GM18861 (cell line): ENCODE measurements at regions not wholly inside any gene's neighbourhood (a gene's known extent, or its start where the extent isn't known, plus 50 kb on each side); places are given as distances from the start of the nearest gene placed in this dataset.
A peak's percentile ranks its signal among the peaks of the same experiment; 100 is the strongest.
"Not testable (repeated sequence)": the region's sequence is repeated elsewhere in the genome, so short reads cannot be mapped to it uniquely, and the experiment has no call there.

ENCODE experiments used
- ATAC-seq: cut with Tn5 transposase; IDR thresholded peaks from one replicate; pipeline ENCODE4 v1.9.1; 2021; ENCODE audit not compliant: unreplicated experiment

DNA sequence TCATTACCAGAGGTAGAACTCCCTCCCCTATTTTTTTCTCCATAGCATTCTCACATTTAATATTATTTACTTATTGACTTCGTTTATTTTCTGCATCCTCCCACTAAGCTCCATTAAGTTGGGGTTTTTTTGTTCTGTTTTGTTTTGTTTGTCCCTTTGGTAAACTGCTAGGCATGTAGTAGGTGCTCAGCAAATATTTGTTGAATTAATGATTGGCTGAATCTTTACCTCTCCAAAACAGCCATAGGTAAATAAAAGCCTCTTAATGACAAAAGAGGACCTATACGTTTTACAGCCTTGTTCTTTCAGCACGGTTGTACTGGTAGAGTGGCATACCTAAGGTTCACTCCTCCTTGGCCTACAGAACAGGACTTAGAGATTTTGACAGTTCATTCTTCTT, 52.0 kb downstream of the PRORP start:
- ATAC-seq, result no peak

DNA sequence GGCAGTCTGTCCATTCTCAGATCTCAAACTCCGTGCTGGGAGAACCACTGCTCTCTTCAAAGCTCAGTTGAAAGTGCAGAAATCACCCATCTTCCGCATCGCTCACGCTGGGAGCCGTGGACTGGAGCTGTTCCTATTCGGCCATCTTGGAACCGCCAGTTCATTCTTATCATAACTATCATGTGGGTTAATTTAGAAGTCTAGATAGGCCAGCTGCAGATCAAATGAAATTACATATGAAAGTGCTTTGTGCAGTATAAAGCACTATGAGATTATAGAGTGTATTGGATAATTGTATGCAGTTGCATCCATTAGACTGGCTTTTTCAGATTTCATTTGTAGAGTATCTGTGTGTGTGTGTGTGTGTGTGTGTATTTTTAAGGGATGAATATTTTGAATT, 57.8 kb downstream of the PRORP start:
- ATAC-seq, result no peak

DNA sequence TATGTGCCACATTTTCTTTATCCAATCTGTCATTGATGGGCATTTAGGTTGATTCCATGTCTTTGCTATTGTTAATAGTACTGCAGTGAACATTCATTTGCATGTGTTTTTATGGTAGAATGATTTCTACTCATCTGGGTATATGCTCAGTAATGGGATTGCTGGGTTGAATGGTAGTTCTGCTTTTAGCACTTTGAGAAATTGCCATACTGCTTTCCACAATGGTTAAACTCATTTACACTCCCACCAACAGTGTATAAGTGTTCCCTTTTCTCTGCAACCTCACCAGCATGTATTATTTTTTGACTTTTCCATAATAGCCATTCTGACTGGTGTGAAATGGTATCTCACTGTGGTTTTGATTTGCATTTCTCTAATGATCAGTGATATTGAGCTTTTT, 62.5 kb downstream of the PRORP start:
- peak; percentile 54 for ATAC-seq

DNA sequence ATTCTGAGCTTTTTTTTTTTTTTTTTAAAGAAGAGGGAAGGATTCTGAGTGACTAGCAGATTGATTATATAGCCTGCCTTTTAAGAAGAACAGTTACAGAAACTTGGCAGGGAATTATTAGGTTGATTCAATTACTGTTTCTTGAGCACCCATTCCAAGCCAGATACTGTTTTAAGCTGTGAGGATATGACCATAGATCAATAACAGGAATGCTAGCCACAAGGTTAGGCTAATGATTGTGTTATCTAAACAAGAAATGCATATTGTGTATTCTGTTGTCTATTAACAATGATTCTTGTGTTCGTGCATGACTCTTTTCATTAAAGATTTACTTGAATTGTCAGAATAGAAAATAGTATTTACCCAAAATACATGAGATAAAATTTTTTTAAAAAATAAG, 67.1 kb downstream of the PRORP start:
- ATAC-seq, result no peak

DNA sequence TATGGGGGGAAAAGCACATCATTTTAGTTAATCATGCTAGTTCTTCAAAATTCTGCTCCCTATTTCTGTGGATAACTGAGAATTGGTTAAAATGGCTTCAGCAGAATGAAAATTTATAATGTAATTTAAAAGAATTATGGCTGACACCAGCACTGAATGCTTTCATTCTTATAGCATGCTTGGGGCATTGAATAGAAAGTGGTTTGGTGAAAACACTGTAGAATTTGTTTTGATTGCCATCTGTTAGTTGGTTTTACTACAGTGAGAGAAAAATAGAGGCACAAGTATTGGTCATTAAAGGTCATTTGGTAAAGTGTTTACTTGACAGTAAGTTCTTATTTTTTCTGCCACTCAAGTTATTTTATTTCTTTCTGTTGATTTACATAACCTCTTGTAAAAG, 70.8 kb downstream of the PRORP start:
- no peak for ATAC-seq

DNA sequence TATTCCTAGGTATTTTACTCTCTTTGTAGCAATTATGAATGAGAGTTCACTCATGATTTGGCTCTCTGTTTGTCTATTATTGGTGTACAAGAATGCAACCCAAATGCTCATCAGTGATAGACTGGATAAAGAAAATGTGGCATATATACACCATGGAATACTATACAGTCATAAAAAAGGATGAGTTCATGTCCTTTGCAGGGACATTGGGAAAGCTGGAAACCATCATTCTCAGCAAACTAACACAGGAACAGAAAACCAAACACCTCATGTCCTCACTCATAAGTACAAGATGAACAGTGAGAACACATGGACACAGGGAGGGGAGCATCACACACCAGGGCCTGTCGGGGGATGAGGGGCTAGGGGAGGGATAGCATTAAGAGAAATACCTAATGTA, 71.8 kb downstream of the PRORP start:
- not testable (repeated sequence) for ATAC-seq

DNA sequence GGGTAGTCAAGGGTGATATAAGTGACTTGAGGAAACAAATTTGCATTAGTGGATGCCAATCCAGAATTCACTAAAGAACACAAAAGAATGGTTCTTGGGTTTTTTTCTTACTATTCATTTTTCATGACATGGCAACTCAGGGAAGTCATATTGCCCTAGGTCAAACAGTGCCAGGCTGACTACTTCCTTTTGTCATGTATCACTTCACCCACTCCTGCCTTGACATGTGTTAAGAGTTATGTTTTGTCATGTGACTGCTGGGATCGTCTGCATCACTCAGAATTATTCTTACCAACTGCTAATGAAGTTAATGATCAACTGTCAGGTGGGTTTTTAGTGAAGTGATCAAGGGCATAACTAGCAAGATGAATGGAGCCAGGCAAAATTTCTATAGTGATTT, 74.2 kb downstream of the PRORP start:
- ATAC-seq, result peak; percentile 60

DNA sequence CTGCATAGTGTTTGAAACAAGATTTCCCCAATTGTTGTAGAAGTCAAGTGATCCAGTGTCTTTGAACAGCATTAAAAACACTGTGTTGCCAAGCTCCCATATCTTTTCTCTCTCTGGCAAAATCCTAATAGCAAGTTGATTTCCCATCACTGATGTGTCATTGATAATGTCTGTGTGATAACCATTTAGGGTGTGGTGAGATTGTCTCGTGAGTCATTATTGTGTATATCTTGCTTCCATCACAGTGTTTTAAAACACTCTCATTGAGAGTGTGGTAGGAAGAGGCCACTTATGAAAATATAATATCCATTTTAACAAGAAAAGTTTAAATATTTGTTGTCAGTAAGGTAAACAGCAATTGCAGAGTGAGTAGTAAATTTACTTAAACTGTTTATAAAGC, 74.7 kb downstream of the PRORP start:
- peak; percentile 13 for ATAC-seq

DNA sequence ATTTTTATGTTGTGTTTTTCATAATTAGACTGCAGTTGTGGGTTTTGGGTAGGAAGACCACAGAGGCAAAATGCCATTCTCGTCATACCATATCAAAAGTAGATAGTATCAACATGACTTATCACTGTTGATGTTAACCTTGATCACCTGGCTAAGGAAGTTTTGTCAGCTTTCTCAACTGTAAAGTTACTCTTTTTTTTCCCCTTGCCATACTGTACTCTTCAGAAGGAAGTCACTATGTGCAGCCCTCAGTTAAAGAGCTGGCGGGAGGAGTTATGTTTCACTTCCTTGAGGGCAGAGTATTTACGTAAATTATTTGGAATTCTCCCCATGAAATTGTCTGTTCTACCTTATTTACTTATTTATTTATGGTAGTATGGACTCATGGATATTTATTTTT, 78.7 kb downstream of the PRORP start:
- ATAC-seq, result no peak

DNA sequence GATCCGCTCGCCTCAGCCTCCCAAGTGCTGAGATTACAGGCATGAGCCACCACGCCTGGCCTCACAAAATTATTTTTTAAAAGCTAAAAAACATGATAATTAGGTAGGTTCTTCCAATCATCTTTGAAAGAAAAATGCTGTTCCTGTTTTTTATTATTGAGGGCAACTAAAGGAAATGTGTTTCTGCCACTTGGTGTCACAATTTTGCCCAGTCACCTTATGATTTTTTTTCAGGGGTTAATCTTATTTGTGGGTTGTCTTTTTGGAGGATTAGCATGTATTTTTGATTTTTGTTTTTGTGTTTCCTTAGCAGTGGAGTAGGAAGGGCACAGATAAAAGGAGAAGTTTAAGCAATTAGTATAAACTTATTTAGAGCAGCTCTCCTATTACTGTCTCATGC, 79.8 kb downstream of the PRORP start:
- ATAC-seq, result no peak

DNA sequence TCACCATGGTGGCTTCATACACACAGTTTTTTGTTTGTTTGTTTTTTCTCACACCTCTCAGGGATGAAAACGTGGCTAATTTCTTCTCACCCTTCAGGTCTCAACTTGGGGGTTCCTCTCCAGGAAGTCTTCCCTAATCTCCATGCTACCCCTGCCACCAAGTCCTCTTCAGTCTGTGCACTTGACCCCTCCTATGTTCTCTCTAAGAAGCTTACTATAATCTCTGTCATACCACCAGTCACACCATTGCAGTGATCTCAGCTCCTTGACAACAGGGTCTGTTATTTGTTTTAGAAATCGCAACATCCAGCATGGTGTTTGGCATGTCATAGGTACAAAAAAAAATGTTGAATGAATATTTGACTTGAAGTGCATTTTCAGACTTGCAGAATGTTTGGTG, 83.4 kb downstream of the PRORP start:
- no peak for ATAC-seq

DNA sequence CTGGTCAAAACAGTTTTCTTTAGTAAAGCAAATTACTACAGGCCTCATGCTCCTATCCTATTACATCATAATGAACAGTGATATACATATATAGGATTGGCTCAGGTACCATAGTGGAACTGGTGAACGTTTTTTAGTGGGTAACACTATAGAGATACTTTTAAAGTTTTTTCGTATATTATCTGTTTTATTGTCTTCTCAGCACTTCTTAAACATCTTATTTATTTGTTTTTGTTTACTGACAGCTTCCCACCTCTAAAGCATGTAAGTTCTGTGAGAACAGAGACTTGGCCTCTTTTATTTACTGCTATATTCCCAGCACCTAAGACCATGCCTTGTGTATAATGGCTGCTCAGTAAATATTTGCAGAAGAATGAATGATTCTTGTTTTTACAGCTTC, 81.1 kb upstream of the PSMA6 start:
- ATAC-seq, result no peak

DNA sequence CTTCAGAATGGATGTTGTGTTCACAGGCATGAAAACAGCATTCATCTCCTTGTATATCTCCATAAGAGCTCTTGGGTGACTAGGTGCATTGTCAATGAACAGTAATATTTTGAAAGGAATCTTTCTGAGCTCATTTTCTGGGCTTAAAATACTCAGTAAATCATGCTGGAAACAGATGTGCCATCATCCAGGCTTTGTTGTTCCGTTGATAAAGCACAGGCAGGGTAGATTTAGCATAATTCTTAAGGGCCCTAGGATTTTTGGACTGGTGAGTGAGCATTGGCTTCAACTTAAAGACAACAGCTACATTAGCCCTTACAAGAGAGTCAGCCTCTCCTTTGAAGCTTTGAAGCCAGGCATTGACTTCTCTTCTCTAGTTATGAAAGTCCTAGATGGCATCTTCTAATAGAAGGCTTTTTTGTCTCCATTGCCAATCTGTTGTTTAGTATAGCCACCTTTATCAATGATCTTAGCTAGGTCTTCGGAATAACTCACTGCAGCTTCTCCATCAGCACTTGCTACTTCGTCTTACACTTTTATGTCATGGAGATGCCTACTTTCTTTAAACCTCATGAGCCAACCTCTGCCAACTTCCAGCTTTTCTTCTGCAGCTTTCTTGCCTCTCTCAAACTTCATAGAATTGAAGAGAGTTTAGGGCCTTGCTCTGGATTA, 79.6 kb upstream of the PSMA6 start:
- ATAC-seq, result no peak

DNA sequence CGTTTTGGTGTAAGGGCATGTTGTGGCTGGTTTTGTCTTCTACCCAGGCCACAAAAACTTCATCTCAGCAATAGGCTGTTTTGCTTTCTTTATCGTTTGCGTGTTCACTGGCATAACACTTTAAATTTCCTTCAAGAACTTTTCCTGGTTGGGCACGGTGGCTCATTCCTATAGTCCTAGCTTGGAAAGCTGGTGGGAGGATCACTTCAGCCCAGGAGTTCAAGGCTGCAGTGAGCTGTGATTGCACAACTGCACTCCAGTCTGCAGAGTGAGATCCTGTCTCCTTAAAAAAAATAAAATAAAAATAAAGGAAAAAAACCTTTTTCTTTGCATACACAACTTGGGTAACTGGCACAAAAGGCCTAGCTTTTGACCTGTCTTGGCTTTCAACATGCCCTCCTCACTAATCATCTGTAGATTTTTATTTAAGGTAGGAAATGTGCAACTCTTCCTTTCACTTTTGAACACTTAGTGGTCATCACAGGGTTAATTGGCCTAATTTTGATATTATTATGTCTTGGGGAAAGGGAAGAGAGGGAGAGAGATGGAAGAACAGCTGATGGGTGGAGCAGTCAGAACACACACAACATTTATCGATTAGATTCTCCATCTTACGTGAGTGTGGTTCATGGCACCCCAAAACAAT, 78.9 kb upstream of the PSMA6 start:
- ATAC-seq, result no peak

DNA sequence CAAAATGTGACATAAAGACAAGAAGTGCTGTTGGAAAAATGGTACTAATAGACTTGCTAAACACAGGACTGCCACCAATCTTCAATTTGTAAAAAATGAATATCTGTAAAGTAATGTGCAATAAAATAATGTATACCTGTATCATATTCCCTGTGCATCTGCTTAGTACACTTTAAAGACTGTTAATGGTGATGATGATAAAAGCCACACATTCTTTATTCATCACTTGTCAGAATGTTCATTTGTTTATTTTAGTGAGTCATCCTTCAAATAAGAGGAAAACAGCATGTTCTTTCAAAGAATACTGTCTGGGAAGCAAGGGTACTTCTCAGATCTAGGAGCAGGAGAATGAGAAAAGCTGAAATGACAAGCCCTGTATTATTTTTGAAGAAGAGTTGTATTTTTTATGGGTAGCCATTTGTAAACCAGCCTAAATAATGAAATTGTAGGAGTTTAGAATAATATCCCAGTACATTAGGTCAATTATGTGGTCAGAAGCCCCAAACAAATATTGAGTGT, 78.3 kb upstream of the PSMA6 start:
- ATAC-seq, result no peak

DNA sequence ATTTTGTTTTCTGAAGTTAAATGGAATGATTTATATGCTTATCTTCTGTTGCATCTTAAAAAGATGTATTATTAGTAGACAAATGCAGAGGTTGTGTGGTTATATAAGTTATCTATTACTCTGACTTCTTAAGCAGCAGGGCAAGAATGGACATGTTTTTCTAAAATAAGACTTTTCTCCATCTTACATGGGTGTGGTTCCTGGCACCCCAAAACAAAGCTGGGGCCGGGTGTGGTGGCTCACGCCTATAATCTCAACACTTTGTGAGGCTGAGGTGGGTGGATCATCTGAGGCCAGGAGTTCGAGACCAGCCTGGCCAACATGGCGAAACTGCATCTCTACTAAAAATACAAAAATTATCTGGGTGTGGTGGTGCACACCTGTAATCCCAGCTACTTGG, 77.8 kb upstream of the PSMA6 start:
- ATAC-seq, result not testable (repeated sequence)

DNA sequence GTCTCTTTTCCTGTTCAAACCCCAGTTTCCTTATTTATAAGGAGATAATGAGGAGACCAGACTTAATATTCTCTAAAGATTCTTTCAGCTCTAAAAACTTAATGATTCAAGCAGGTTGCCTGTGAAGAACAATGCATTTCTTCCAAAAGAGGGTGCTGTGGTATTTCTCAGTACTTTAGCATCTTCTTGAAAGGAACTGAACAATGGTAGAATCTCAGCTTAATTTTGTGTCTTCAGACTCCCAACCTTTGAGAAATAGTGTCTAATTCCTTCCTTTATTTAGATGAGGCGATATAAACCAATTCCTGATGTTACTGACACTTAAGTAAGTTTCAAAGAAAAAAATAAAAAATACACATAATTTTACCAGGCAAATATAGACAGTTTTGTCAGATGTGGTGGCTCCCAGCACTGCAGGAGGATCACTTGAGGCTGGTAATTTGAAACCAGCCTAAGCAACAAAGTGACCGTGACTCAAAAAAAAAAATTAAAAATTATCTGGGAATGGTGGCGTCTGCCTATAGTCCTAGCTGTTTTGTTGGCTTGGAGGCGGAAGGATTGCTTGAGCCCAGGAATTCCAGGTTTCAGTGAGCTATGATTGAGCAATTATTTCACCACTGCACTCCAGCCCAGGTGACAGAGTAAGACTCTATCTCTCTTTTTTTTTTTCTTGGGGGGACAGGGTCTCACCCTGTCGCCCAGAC, 76.9 kb upstream of the PSMA6 start:
- ATAC-seq, result no peak

DNA sequence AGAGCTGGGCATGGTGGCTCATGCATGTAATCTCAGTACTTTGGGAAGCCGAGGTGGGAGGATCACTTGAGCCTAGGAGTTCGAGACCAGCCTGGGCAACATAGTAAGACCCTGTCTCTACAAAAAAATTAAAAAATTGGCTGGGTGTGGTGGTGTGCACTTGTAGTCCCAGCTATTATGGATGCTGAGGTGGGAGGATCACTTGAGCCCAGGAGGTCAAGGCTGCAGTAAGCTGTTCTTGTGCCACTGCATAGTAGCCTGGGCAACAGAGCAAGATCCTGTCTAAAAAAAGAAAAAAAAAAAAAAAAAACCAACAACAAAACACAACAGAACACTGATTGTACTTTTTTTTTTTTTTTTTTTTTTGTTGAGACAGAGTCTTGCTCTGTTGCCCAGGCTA, 74.0 kb upstream of the PSMA6 start:
- not testable (repeated sequence) for ATAC-seq

DNA sequence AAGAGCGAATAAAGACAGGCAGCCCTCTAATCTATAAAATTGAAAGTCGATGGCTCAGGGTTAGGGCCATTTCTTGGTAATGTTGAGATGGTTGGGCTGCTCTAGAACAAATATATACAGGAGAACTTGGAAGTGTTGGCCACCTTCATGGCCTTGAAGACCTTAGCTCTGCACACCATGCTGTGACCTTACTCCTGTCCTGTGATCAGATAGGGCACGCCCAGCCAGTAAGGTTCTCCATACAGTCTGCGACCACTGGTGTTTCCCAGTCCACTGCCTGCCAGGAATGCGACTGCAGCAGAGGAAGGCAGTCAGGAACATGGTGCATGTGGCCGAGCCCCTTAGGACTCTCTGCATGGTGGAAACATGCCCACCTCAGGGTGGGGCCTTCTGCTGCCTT, 73.2 kb upstream of the PSMA6 start:
- no peak for ATAC-seq

DNA sequence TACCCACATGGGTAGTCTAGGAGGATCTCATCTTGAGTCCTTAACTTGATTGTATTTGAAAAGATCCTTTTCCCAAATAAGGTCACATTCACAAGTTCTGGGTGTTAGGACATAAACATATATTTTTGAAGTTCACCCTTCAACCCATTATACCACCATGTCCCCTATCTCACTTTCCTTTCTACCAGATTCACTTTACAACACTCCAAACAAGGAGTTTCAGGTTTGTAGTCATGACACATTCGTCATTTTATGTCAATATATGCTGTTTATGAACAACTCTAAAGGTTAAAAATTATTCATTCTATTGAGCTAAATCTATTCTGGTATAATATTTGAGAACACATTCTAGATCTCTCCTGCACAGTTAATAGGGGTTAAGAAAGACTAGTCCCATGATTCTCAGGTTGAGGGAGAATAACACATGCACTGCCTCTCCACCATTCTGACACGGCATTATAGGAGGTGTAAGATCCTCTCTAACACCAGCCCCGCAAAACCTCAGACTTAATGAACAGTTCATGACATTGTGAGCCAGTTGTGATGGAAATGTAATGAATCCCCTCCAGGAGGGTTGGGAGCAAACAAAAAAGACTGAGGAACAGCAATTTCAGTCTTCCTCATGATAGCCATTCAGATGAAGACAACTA, 72.0 kb upstream of the PSMA6 start:
- ATAC-seq, result no peak

DNA sequence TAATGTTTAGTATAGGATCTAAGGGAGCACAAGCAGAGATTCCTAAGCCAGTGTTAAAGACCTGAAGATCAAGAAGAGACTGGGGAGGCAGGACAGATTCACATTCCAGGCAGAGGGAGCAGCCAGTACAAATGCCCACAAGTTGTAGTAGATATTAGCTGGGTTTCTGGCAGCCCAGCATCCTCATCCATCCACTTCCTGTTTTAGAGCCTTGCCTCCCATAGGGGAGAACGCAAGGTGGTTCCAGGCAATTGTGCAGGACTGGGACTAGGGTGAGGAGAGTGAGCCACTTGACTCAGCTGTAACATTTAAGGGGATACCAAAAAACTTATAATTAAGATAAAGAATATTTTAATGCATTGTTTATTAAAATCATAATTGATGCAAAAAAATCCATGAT, 71.3 kb upstream of the PSMA6 start:
- no peak for ATAC-seq

DNA sequence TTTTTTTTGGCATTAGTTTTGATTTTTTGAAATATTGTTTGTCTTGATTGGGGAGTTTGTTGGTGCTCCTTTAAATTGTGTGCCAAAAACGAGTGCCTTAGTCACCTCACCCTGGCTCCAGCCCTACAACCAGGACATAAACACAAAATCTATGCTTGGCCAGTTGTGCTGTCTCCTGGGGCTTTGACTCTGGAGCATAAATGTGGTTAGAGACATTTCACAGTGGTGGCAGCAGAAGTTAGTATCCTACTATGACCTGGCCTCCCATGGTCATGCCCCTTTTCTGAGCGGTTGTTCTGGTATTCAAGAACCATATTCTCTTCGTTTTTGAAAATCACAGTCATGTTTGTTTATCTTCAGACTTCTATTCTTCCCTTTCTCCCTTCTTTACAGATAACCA, 70.7 kb upstream of the PSMA6 start:
- no peak for ATAC-seq
